IPS DF 6.9 (cell line): ENCODE measurements at regions not wholly inside any gene's neighbourhood (a gene's known extent, or its start where the extent isn't known, plus 50 kb on each side); places are given as distances from the start of the nearest gene placed in this dataset.
"Not testable (repeated sequence)": the region's sequence is repeated elsewhere in the genome, so short reads cannot be mapped to it uniquely, and the experiment has no call there.

Source experiments
- DNase-seq: peaks from one replicate; pipeline ENCODE4 v3.0.0-alpha.2; 2013; ENCODE audit warnings: low read depth, low spot score
- H3K27ac ChIP-seq: one replicate; pipeline ENCODE4 v1.5.1; 2013; ENCODE audit warnings: low read length, control low read depth
- H3K27me3 ChIP-seq: 2 replicates; pipeline ENCODE4 v1.6.1; 2013; ENCODE audit warnings: mild to moderate bottlenecking, low read length; ENCODE audit not compliant: control insufficient read depth, insufficient read depth
- H3K36me3 ChIP-seq: 2 replicates; pipeline ENCODE4 v1.6.1; 2013; ENCODE audit warnings: low read length; ENCODE audit not compliant: control insufficient read depth, insufficient read depth
- H3K4me1 ChIP-seq: 2 replicates; pipeline ENCODE4 v1.6.1; 2013; ENCODE audit warnings: low read length; ENCODE audit not compliant: control insufficient read depth, insufficient read depth
- H3K4me3 ChIP-seq: 2 replicates; pipeline ENCODE4 v1.5.1; 2013; ENCODE audit warnings: mild to moderate bottlenecking, low read length
- H3K9me3 ChIP-seq: 2 replicates; pipeline ENCODE4 v1.6.1; 2013; ENCODE audit warnings: low read length, inconsistent platforms; ENCODE audit not compliant: control insufficient read depth, insufficient read depth
- WGBS: extraction: QIAGEN DNeasy Blood & Tissue Kit; methylation state at CpG from one replicate; pipeline ENCODE4 v1.1.7; 2013; ENCODE audit warnings: mixed read lengths, missing lambda C conversion rate; ENCODE audit not compliant: insufficient read length, insufficient coverage; 5-methylcytosine and 5-hydroxymethylcytosine counted together

DNA sequence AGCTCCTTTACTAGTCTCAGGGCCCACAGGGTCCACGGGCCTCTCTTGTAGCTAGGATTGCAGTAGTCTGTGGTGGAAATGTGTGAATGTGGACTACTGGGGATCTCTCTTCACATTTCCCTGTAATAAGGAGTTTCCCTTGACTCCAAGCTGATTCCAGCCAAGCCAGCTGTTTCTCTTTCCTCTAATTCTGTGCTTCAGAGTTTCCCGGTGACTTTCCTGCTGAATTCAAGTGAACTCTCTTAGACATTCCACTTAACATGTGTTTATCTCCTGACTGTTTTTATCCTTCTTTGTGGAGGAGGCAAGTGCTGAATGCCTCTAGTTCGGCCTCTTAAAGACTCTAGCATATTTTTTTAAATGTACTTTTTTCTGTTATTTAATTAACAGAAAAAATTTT is 354.0 kb upstream of the RGS18 start:
- no peaks in the 10 kb centered on the region for H3K9me3 ChIP-seq
- no peak overlapping the region for H3K27ac ChIP-seq
- no peaks in the 10 kb centered on the region for H3K4me1 ChIP-seq
- no CpG with 5 or more reads among the region's 3 CpGs for WGBS
- no peaks in the 10 kb centered on the region for H3K27me3 ChIP-seq
- DNase-seq: no peak
- no peaks in the 10 kb centered on the region for H3K36me3 ChIP-seq
- no peak overlapping the region for H3K4me3 ChIP-seq

DNA sequence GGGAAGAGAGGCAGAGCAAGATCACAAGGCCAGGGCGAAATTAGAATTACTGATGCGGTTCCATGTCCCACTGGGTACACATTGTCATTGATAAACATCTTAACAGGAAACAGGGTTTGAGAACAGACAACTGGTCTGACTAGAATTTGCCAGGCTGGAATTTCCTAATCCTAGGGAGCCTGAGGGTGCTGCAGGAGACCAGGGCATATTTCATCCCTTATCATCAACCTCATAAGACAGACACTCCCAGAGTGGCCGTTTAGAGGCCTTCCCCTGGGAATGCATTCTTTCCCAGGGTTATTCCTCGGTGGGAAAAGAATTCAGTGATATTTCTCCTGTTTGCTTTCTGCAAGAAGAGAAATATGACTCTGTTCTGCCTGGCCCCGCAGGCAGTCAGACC is 344.7 kb upstream of the RGS18 start:
- not testable (repeated sequence) for DNase-seq, H3K27me3 ChIP-seq, H3K36me3 ChIP-seq, H3K4me3 ChIP-seq, H3K4me1 ChIP-seq, H3K9me3 ChIP-seq, H3K27ac ChIP-seq
- WGBS: no CpG with 5 or more reads among the region's 5 CpGs

DNA sequence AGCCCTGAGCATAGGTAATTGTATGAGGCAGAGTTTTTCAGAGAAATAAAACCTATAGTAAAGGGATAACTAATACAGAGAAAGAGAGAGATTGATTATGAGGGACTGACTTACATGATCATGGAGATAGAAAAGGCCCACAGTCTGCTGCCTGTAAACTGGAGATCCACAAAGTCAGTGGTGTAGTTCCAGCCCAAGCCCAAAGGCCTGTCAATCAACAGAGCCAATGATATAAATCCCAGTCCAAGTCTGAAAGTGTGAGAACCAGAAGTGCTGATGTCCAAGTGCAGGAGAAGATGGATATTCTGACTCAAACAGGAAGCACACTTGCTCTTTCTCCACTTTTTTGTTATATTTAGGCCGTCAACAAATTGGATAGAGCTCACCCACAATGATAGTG is 340.1 kb upstream of the RGS18 start:
- no CpG with 5 or more reads among the region's 1 CpG for WGBS
- Histone ChIP-seq H3K27ac (no peak overlapping the region), H3K36me3 (no peaks in the 10 kb centered on the region), H3K4me1 (no peaks in the 10 kb centered on the region), H3K4me3 (no peak overlapping the region), H3K9me3 (peaks cover 3% of the 10 kb centered on the region), H3K27me3 (no peaks in the 10 kb centered on the region)
- DNase-seq: no peak

DNA sequence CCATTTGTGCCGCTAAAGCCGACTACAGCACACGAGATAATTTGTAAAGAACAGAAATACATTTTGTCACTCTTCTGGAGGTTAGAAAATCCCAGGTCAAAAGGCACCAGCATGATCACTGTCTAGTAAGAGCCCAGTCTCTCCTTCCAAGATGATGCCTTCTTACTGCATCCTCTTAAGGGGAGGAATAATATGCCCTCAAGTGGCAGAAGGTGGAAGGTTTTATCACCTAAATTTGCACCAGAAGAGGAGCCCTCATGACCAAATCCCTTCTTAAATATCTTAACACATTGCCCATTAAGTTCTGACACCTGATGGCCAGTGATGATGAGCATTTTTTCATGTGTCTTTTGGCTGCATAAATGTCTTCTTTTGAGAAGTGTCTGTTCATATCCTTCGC is 326.7 kb upstream of the RGS18 start:
- Histone ChIP-seq H3K27me3 (no peaks in the 10 kb centered on the region), H3K4me3 (no peak overlapping the region), H3K27ac (no peak overlapping the region), H3K4me1 (no peaks in the 10 kb centered on the region), H3K9me3 (no peaks in the 10 kb centered on the region), H3K36me3 (no peaks in the 10 kb centered on the region)
- peak; percentile 33 for DNase-seq
- WGBS: no CpG with 5 or more reads among the region's 4 CpGs

DNA sequence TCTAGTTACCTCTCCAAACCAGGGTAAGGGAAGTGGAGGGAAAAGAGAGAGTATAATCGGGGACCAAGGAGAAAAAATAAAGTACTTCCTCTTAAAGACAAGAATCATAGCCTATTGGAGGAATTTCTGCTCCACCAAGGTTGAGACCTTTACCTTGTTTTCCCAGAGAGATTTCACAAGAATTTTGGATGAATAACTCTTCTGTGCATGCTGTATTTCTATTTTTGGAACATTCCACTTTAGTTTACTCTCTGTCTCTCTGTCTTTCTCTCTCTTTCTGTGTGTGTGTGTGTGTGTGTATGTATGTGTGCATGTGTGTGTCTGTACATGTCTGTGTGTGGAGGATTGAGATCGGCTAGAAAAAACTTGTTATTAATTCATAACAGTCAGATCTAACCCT is 318.4 kb upstream of the RGS18 start:
- Histone ChIP-seq H3K4me1 (no peaks in the 10 kb centered on the region), H3K27ac (no peak overlapping the region), H3K27me3 (no peaks in the 10 kb centered on the region), H3K9me3 (no peaks in the 10 kb centered on the region), H3K4me3 (no peak overlapping the region), H3K36me3 (no peaks in the 10 kb centered on the region)
- no CpG with 5 or more reads among the region's 2 CpGs for WGBS
- no peak for DNase-seq

DNA sequence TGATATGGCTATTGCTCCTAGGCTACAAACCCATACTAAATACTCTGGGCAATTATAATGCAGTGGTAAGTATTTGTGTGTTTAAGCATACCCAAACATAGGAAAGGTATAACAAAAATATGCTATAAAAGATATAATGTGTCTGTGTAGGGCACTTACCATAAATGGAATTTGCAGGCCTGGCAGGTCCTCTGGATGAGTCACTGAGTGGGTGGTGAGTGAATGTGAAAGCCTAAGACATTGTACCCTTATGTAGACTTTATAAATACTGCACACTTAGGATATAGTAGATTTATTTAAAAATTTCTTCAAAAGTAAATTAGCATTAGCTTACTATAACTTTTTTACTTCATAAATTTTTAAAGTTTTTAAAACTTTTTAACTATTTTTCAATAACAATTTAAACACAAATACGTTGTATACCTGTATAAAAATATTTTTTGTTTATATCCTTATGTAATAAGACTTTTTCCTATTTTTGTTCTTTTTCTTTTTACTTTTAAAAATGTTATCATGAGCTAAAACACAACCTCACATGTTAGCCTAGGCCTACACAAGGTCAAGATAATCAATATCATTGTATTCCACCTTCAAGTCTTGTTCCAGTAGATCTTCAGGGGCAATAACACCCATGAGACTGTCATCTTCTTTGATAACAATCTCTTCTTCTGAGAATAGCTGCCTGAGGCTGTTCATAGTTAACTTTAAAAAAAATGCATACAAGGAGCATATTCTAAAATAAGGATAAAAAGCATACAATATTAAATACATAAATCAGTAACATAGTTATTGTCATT is 306.3 kb upstream of the RGS18 start:
- Histone ChIP-seq H3K9me3 (no peaks in the 10 kb centered on the region), H3K27ac (no peak overlapping the region), H3K4me3 (no peak overlapping the region), H3K4me1 (no peaks in the 10 kb centered on the region), H3K36me3 (no peaks in the 10 kb centered on the region), H3K27me3 (no peaks in the 10 kb centered on the region)
- no CpG with 5 or more reads among the region's 1 CpG for WGBS
- no peak for DNase-seq

DNA sequence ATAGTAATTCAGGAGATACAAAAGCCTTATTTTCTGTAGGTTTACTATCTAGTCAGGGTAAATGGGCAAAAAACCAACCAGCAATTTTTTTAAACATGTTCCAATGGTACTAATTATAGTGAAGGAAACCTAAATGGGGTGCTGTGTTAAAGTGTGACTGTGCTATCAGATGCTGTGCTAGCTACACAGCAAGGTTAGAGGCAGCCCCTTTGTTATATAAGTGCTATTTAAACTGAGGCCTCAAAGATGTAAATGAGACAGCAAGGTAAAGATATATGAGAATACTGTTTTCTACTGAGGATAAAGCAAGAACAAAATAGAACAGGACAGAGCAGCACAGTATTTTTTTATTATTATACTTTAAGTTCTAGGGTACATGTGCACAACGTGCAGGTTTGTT is 305.4 kb upstream of the RGS18 start:
- Histone ChIP-seq H3K27ac (no peak overlapping the region), H3K4me1 (no peaks in the 10 kb centered on the region), H3K4me3 (no peak overlapping the region), H3K9me3 (no peaks in the 10 kb centered on the region), H3K36me3 (no peaks in the 10 kb centered on the region), H3K27me3 (no peaks in the 10 kb centered on the region)
- DNase-seq: no peak
- no CpG with 5 or more reads among the region's 1 CpG for WGBS

DNA sequence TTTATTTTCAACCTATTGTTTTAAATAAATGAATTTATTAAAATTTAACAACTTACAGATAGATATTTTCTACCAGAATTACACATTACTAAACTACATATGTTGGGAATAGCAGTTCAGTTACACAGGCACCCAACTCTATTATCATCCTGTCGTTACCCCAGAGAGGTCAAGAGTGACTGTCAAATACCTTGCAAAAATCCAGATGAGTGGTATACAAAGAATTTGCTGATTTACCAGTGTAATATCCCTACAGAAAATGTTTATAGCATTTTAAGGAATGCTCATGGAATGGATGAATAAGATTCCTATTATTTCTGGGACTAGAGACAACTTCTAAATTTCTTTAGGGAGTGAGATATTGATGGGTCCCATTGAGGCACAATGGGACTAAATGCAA is 300.7 kb upstream of the RGS18 start:
- Histone ChIP-seq H3K9me3 (no peaks in the 10 kb centered on the region), H3K27me3 (no peaks in the 10 kb centered on the region), H3K27ac (no peak overlapping the region), H3K4me1 (no peaks in the 10 kb centered on the region), H3K36me3 (no peaks in the 10 kb centered on the region), H3K4me3 (no peak overlapping the region)
- WGBS: no CpG with 5 or more reads among the region's 1 CpG
- DNase-seq: no peak

DNA sequence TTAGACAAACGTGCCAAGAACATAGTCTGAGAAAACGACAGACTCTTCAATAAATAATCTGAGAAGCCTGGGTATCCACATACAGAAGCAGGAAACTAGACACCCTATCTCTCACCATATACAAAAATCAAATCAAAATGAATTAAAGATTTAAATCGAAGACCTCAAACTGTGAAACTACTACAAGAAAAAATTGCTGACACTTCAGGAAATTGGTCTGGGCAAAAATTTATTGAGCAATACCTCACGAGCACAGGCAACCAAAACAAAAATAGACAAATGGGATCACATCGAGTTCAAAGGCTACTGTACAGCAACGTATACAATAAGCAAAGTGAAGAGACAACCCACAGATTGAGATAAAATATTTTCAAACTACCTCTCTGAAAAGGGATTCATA is 292.8 kb upstream of the RGS18 start:
- Histone ChIP-seq H3K27ac (no peak overlapping the region), H3K4me3 (no peak overlapping the region), H3K9me3 (no peaks in the 10 kb centered on the region), H3K27me3 (no peaks in the 10 kb centered on the region), H3K36me3 (no peaks in the 10 kb centered on the region), H3K4me1 (no peaks in the 10 kb centered on the region)
- no CpG with 5 or more reads among the region's 6 CpGs for WGBS
- DNase-seq: no peak

DNA sequence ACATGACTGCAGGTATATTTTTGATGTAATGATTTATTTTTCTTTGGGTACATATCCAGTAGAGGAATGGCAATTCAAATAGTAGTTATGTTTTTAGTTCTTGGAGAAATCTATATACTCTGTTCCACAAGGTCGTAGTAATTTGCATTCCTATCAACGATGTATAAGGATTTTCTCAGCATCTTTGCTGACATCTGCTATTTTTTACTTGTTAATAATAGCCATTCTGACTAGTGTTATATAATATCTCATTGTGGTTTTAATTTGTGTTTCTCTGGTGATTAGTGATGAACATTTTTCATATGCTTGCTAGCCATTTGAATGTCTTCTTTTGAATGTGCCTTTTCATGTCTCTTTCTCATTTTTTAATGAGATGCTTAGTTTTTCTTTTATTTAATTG is 292.1 kb upstream of the RGS18 start:
- no CpG with 5 or more reads among the region's 2 CpGs for WGBS
- no peaks in the 10 kb centered on the region for H3K4me1 ChIP-seq
- no peak overlapping the region for H3K4me3 ChIP-seq
- no peak for DNase-seq
- no peaks in the 10 kb centered on the region for H3K27me3 ChIP-seq
- no peaks in the 10 kb centered on the region for H3K9me3 ChIP-seq
- H3K27ac ChIP-seq: no peak overlapping the region
- H3K36me3 ChIP-seq: no peaks in the 10 kb centered on the region

DNA sequence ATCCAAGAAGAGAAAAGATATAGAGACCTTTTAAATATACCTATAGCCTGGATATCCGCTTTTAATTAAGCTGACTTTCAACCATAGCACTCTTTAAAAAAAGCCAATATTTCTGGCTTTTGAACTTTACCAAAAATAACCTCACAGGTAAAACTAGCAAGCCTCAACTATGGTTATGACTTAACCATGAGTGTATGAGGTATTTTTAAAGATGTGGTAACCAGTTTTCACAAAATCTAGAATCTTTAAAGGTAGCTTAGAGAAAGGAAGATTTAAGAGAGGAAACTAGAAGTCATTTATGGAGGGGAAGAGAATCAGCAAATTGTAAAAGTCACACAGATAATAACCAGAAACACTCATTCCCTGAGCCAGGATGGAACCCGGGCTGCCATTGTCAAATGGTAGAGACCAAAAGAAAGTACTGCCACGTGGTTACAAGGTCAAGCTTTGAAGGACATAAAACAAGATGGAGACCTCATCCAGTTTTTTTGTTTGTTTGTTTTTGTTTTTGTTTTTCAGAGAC is 288.4 kb upstream of the RGS18 start:
- no peaks in the 10 kb centered on the region for H3K36me3 ChIP-seq
- WGBS: no CpG with 5 or more reads among the region's 3 CpGs
- no peaks in the 10 kb centered on the region for H3K9me3 ChIP-seq
- H3K27ac ChIP-seq: no peak overlapping the region
- no peak overlapping the region for H3K4me3 ChIP-seq
- no peak for DNase-seq
- no peaks in the 10 kb centered on the region for H3K27me3 ChIP-seq
- no peaks in the 10 kb centered on the region for H3K4me1 ChIP-seq
